Panc1 (cell line): ENCODE measurements at regions not wholly inside any gene's neighbourhood (a gene's known extent, or its start where the extent isn't known, plus 50 kb on each side); places are given as distances from the start of the nearest gene placed in this dataset.

Experiments used
- POLR2AphosphoS5 ChIP-seq: IDR thresholded peaks from 2 replicates; pipeline ENCODE4 v1.6.1; 2012; ENCODE audit warnings: mild to moderate bottlenecking, low read depth, low read length, moderate library complexity
- SIN3A ChIP-seq: IDR thresholded peaks from 2 replicates; pipeline ENCODE4 v1.6.1; 2012; ENCODE audit warnings: low read depth, mild to moderate bottlenecking, low read length, moderate library complexity, borderline replicate concordance; ENCODE audit not compliant: insufficient read depth
- TCF7L2 ChIP-seq: IDR thresholded peaks from 2 replicates; pipeline ENCODE4 v1.6.1; 2011; ENCODE audit warnings: mild to moderate bottlenecking, low read depth, low read length, inconsistent platforms
- TF ChIP-seq, protein P1 (sequence below), 2 experiments: IDR thresholded peaks; 2 replicates each; pipeline ENCODE4 v1.6.1; 2011 to 2012; ENCODE audit warnings: low read depth in 2 of 2, control low read depth in 1 of 2, low read length in 1 of 2, mild to moderate bottlenecking in 1 of 2, moderate library complexity in 1 of 2; ENCODE audit not compliant: insufficient read depth in 1 of 2
- TF ChIP-seq, protein P2 (sequence below): fragments of 450-650 bp; IDR thresholded peaks from 2 replicates; pipeline ENCODE4 v1.5.1; 2017; ENCODE audit warnings: mild to moderate bottlenecking

DNA sequence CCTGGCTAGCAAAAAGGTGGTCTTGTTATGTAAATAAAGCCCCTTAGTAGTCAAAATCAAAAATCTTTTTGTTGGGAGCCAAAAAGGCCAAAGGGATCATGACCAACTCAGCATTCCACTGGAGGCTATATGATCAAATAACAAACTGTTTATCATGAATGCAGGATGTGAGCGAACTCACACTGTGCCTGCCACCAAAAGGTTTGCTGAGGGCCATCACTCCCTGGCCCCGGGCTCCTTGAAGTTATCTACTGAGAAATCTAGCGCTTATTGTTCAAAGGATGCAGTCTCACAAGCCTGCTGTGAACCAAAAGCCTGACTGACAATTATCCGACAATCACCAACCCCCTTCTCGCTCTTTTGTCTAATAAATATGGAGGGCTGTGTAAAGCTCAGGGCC, 107.2 kb upstream of the DDHD1 start:
- TF ChIP-seq, protein P1, sequence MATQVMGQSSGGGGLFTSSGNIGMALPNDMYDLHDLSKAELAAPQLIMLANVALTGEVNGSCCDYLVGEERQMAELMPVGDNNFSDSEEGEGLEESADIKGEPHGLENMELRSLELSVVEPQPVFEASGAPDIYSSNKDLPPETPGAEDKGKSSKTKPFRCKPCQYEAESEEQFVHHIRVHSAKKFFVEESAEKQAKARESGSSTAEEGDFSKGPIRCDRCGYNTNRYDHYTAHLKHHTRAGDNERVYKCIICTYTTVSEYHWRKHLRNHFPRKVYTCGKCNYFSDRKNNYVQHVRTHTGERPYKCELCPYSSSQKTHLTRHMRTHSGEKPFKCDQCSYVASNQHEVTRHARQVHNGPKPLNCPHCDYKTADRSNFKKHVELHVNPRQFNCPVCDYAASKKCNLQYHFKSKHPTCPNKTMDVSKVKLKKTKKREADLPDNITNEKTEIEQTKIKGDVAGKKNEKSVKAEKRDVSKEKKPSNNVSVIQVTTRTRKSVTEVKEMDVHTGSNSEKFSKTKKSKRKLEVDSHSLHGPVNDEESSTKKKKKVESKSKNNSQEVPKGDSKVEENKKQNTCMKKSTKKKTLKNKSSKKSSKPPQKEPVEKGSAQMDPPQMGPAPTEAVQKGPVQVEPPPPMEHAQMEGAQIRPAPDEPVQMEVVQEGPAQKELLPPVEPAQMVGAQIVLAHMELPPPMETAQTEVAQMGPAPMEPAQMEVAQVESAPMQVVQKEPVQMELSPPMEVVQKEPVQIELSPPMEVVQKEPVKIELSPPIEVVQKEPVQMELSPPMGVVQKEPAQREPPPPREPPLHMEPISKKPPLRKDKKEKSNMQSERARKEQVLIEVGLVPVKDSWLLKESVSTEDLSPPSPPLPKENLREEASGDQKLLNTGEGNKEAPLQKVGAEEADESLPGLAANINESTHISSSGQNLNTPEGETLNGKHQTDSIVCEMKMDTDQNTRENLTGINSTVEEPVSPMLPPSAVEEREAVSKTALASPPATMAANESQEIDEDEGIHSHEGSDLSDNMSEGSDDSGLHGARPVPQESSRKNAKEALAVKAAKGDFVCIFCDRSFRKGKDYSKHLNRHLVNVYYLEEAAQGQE (IDR thresholded peaks at IDR 0.05; ENCODE audit: insufficient read depth in 1 of 2, low read depth in 2 of 2, low read length in 1 of 2): no peak
- TF ChIP-seq, protein P2, sequence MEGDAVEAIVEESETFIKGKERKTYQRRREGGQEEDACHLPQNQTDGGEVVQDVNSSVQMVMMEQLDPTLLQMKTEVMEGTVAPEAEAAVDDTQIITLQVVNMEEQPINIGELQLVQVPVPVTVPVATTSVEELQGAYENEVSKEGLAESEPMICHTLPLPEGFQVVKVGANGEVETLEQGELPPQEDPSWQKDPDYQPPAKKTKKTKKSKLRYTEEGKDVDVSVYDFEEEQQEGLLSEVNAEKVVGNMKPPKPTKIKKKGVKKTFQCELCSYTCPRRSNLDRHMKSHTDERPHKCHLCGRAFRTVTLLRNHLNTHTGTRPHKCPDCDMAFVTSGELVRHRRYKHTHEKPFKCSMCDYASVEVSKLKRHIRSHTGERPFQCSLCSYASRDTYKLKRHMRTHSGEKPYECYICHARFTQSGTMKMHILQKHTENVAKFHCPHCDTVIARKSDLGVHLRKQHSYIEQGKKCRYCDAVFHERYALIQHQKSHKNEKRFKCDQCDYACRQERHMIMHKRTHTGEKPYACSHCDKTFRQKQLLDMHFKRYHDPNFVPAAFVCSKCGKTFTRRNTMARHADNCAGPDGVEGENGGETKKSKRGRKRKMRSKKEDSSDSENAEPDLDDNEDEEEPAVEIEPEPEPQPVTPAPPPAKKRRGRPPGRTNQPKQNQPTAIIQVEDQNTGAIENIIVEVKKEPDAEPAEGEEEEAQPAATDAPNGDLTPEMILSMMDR: no peak
- TF ChIP-seq POLR2AphosphoS5: no peak
- no peak for TF ChIP-seq SIN3A
- no peak for TF ChIP-seq TCF7L2
